ENCODE measurements at regions not wholly inside any gene's neighbourhood (a gene's known extent, or its start where the extent isn't known, plus 50 kb on each side); places are given as distances from the start of the nearest gene placed in this dataset.

DNA sequence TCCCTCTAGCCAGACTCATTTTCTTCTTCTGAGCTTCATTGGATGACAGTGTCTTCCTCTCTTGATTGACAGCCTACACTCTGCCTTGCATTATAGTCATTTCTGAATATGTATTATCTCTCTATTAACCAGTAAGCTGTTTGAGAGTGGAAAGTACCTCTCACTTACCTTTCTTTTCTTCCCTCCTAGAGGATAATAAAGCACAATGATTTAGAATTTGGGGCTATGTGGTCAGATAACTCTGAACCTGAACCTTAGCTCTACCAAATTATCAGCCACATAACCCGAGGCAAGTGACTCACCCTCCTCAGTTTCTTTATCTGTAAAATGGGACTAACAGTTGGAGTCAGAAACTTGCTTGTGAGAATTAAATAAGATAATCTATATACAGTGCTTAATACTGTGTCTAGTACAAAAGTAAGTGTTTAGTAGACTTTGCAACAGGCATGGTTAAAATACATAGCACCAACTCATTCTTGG lies 331.8 kb upstream of the TBL1XR1 start:
- Mint-ChIP-seq H3K36me3 (ENCODE audit: low read depth) (no peaks in the 10 kb centered on the region), H3K9me3 (no peaks in the 10 kb centered on the region), H3K27ac (no peak overlapping the region), H3K4me1 (ENCODE audit: low read depth) (peaks cover 19% of the 10 kb centered on the region), H3K27me3 (no peaks in the 10 kb centered on the region), H3K4me3 (no peak overlapping the region)
- CTCF ChIA-PET: no interaction called here
- Histone ChIP-seq H3K4me3 (ENCODE audit: low read length) (no peak overlapping the region), H3K27me3 (ENCODE audit: control insufficient read depth in 1 of 2, insufficient read depth in 2 of 2, low read length in 2 of 2) (no peaks in the 10 kb centered on the region), H3K36me3 (ENCODE audit: insufficient read depth, low read length) (no peaks in the 10 kb centered on the region), H3K9me3 (ENCODE audit: control insufficient read depth in 1 of 2, insufficient read depth in 1 of 2, low read length in 2 of 2) (no peaks in the 10 kb centered on the region), H3K4me1 (ENCODE audit: insufficient read depth, low read length) (no peaks in the 10 kb centered on the region), H3K27ac (ENCODE audit: low read depth in 1 of 2, low read length in 2 of 2) (no peak overlapping the region)
- intact Hi-C loops (cut with DNase I, micrococcal nuclease): no loop called here
- POLR2A ChIA-PET: interaction anchor here (0.6 to 2.3 kb wide), 3 partner anchors 9 to 472 kb away, joined by 3 to 8 read pairs (median 4); no protein-coding TSS in a partner anchor
- no peak for ATAC-seq (ENCODE audit: poor library complexity)
- TF ChIP-seq, protein P1, sequence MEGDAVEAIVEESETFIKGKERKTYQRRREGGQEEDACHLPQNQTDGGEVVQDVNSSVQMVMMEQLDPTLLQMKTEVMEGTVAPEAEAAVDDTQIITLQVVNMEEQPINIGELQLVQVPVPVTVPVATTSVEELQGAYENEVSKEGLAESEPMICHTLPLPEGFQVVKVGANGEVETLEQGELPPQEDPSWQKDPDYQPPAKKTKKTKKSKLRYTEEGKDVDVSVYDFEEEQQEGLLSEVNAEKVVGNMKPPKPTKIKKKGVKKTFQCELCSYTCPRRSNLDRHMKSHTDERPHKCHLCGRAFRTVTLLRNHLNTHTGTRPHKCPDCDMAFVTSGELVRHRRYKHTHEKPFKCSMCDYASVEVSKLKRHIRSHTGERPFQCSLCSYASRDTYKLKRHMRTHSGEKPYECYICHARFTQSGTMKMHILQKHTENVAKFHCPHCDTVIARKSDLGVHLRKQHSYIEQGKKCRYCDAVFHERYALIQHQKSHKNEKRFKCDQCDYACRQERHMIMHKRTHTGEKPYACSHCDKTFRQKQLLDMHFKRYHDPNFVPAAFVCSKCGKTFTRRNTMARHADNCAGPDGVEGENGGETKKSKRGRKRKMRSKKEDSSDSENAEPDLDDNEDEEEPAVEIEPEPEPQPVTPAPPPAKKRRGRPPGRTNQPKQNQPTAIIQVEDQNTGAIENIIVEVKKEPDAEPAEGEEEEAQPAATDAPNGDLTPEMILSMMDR (IDR thresholded peaks at IDR 0.05): no peak
- no peak for DNase-seq

DNA sequence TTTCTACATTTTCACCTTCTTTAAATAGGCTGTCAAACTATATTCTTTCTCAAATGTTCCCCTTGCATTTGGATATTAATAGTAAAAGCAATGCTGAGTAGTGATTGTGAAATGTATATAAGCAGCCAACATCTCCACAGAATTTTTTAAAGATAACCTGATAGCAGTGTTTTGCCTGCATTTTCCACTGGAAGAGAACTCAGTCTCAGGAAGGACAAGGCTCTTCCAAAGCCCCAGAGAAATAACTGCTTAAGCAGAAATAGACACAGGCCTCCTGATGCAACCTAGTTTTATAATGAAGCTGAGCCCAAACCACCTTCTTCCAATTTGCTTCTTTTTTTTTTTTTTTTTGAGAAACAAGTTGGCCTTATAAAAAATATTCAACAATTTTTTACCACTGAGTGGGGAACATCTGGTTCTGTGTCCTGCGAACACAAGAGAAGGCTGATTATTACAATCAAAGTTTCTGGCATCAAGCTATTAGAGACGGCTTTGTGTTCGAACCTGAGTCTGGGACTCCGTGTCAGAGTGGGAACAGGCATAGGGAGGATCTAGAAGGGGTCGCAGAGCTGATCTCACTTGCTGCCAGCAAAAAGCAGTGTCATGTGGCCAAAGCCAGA lies 332.5 kb upstream of the TBL1XR1 start:
- Mint-ChIP-seq H3K4me1 (ENCODE audit: low read depth) (peaks cover 14% of the 10 kb centered on the region), H3K27me3 (no peaks in the 10 kb centered on the region), H3K9me3 (no peaks in the 10 kb centered on the region), H3K4me3 (no peak overlapping the region), H3K36me3 (ENCODE audit: low read depth) (no peaks in the 10 kb centered on the region), H3K27ac (no peak overlapping the region)
- H3K4me3 ChIP-seq (ENCODE audit: low read length): no peak overlapping the region
- CTCF ChIA-PET: no interaction called here
- H3K9me3 ChIP-seq (ENCODE audit: control insufficient read depth in 1 of 2, insufficient read depth in 1 of 2, low read length in 2 of 2): no peaks in the 10 kb centered on the region
- no peak for DNase-seq
- H3K36me3 ChIP-seq (ENCODE audit: insufficient read depth, low read length): no peaks in the 10 kb centered on the region
- intact Hi-C loops (cut with DNase I, micrococcal nuclease): no loop called here
- TF ChIP-seq, protein P1 (IDR thresholded peaks at IDR 0.05): no peak
- POLR2A ChIA-PET: interaction anchor here (0.6 to 2.3 kb wide), 4 partner anchors 9 to 471 kb away, joined by 3 to 8 read pairs (median 4); no protein-coding TSS in a partner anchor
- H3K27ac ChIP-seq (ENCODE audit: low read depth in 1 of 2, low read length in 2 of 2): no peak overlapping the region
- H3K4me1 ChIP-seq (ENCODE audit: insufficient read depth, low read length): no peaks in the 10 kb centered on the region
- no peak for ATAC-seq (ENCODE audit: poor library complexity)
- no peaks in the 10 kb centered on the region for H3K27me3 ChIP-seq (ENCODE audit: control insufficient read depth in 1 of 2, insufficient read depth in 2 of 2, low read length in 2 of 2)

DNA sequence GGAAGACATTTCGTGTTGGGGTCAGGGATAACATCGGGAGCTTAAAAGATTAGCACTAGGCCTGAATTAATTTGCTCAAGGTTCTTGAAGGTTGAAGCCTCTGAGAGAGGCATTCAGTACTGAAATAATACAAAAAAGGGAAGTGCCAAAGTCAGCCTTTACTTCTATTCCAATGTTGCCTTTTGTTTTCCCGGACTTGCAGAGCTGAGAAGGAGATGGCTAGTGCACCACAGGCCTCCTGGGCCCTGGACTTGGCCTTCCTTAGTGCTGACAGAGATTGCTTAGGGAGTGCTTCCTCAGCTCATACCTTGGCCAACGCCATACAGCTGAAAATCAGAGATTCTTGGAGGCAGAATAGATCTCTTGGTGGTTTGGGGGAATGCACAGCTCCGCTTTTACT lies 333.6 kb upstream of the TBL1XR1 start:
- TF ChIP-seq, protein P1 (IDR thresholded peaks at IDR 0.05): no peak
- POLR2A ChIA-PET: interaction anchor here (0.9 kb wide), 1 partner anchor 10 kb away, joined by 3 read pairs; no protein-coding TSS in a partner anchor
- H3K4me3 ChIP-seq (ENCODE audit: low read length): no peak overlapping the region
- H3K4me3 Mint-ChIP-seq: no peak overlapping the region
- intact Hi-C loops (cut with DNase I, micrococcal nuclease): no loop called here
- H3K4me1 Mint-ChIP-seq (ENCODE audit: low read depth): peaks cover 19% of the 10 kb centered on the region
- no peak overlapping the region for H3K27ac Mint-ChIP-seq
- no peaks in the 10 kb centered on the region for H3K9me3 Mint-ChIP-seq
- CTCF ChIA-PET: no interaction called here
- no peak overlapping the region for H3K27ac ChIP-seq (ENCODE audit: low read depth in 1 of 2, low read length in 2 of 2)
- H3K36me3 Mint-ChIP-seq (ENCODE audit: low read depth): no peaks in the 10 kb centered on the region
- H3K36me3 ChIP-seq (ENCODE audit: insufficient read depth, low read length): no peaks in the 10 kb centered on the region
- H3K27me3 Mint-ChIP-seq: no peaks in the 10 kb centered on the region
- no peaks in the 10 kb centered on the region for H3K9me3 ChIP-seq (ENCODE audit: control insufficient read depth in 1 of 2, insufficient read depth in 1 of 2, low read length in 2 of 2)
- no peaks in the 10 kb centered on the region for H3K4me1 ChIP-seq (ENCODE audit: insufficient read depth, low read length)
- ATAC-seq (ENCODE audit: poor library complexity): no peak
- DNase-seq: no peak
- no peaks in the 10 kb centered on the region for H3K27me3 ChIP-seq (ENCODE audit: control insufficient read depth in 1 of 2, insufficient read depth in 2 of 2, low read length in 2 of 2)
